GM12892 (cell line): ENCODE measurements at regions not wholly inside any gene's neighbourhood (a gene's known extent, or its start where the extent isn't known, plus 50 kb on each side); places are given as distances from the start of the nearest gene placed in this dataset.

Source experiments
- POLR2A ChIP-seq: IDR thresholded peaks from 2 replicates; pipeline ENCODE4 v1.6.1; 2011; ENCODE audit warnings: low read depth, low read length, control low read depth
- POLR2AphosphoS5 ChIP-seq: IDR thresholded peaks from 2 replicates; pipeline ENCODE4 v1.6.1; 2011; ENCODE audit warnings: low read depth, low read length, control low read depth
- TAF1 ChIP-seq: IDR thresholded peaks from 2 replicates; pipeline ENCODE4 v1.6.1; 2011; ENCODE audit warnings: low read depth, mild to moderate bottlenecking, control low read depth, low read length, borderline replicate concordance

DNA sequence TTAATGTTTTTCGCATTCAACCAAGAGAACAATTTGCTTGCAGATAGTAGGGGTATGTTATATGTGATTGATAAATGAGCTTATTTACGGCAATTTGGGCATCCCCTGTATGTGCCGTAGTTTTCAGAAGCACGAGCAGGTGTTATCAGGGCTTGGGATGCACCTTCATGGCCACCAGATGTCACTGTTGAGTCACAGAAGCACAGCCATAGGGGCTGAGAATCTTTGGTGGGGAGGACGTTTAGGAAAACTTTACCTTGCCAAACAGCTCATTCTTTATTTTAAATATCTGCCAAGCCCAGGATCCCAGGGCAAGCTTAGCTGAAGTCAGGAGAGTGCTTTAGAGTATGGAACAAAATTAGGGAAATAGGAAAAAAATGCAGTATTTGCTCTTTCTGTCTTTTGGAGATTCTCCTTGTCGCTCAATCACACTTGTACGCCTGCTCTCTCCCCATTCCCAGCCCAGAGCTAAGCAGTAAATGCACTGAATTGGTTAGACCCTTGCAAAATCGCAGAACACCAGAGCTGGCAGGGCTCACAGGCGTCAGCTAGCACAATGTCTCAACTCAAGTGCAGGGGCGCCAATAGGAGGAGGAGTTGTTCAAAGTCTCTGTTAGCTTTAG lies 93.6 kb upstream of the MPHOSPH6 start:
- no peak for TF ChIP-seq TAF1
- no peak for TF ChIP-seq POLR2A
- TF ChIP-seq POLR2AphosphoS5: no peak
